ENCODE measurements at regions not wholly inside any gene's neighbourhood (a gene's known extent, or its start where the extent isn't known, plus 50 kb on each side); places are given as distances from the start of the nearest gene placed in this dataset.

DNA sequence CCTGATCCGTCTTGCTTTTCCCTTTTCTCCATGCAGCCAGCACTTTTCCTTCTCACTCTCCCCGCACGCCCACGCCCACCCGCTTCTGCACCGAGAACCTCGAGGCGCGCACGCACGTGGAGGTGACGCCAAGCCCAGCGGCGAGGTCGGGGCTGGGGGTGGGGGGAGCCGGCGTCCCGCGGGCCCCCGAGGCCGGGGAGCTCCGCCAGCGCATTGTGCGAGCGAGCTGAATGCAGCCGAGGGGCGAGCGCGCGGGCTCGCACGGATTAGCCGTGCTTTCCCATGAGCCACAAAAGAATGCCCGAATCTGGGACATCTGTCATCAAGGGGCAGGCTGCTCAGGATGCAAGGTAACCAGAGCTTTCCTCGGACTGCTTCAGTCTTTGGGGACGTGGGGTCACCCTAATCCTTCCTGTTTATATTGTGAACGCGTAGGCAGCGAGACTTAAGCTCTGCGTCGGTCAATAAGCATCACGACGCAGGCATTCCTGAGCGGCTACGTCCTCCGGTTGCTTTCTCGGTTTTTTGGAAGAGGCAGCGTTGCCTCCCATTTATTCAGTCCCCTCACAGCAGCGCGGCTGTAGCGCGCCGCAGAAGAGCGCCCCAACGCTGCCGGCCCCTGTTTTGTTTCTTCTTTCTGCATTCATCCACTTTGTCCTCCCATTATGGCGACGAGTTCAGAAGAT lies 67.3 kb upstream of the AKT3 start:
- peak; percentile 39 for ATAC-seq (ENCODE audit: low read depth)
- Mint-ChIP-seq H3K4me1 (peaks cover 15% of the 10 kb centered on the region), H3K36me3 (no peaks in the 10 kb centered on the region), H3K9me3 (no peaks in the 10 kb centered on the region), H3K27ac (no peak overlapping the region), H3K4me3 (peak overlapping the region; percentile 79), H3K27me3 (peaks cover 20% of the 10 kb centered on the region)
- DNase-seq (ENCODE audit: low spot score in 2 of 2): peak in 1 of 2 donors; percentile 18

DNA sequence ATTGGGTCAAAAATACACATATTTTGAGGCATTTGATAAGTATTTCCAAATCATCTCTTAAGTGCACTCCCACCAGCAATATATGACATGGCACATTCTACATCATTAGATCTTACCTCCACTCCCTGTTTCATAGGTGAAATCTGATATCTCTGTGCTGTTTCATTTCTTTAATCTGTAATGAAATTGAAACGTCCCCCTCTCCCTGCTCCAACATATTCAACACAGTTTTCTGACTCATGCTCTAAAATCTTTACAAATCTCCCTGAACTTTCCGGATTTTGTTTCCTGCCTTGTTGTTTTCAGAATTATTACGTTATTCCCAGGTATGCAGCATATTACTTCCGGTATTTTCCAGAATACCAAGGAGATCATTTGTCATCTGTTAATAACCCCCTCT lies 66.1 kb upstream of the AKT3 start:
- Mint-ChIP-seq H3K27me3 (peaks cover 20% of the 10 kb centered on the region), H3K4me3 (no peak overlapping the region), H3K9me3 (no peaks in the 10 kb centered on the region), H3K4me1 (peaks cover 15% of the 10 kb centered on the region), H3K36me3 (no peaks in the 10 kb centered on the region), H3K27ac (no peak overlapping the region)
- no peak for DNase-seq (ENCODE audit: low spot score in 2 of 2)
- no peak for ATAC-seq (ENCODE audit: low read depth)

DNA sequence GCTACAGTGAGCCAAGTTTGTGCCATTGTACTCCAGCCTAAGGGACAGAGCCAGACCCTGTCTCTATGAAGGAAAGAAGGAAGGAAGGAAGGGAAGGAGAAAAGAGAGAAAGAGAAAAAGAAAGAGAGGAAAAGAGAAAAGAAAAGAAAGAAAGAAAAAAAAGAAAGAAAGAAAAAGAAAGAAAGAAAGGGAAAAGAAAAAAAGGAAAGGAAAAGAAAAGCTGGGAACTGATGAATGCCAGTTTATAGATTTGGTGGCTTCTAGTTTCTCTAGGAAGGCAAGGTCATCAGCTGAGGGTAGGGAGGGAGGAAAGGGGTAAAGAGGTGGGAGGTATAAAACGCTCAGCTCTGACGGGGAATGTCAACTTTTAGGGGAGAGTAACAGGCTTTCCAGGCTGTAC lies 62.3 kb upstream of the AKT3 start:
- H3K4me3 Mint-ChIP-seq: no peak overlapping the region
- no peaks in the 10 kb centered on the region for H3K36me3 Mint-ChIP-seq
- H3K4me1 Mint-ChIP-seq: peaks cover 12% of the 10 kb centered on the region
- no peak for ATAC-seq (ENCODE audit: low read depth)
- H3K27ac Mint-ChIP-seq: no peak overlapping the region
- no peak for DNase-seq (ENCODE audit: low spot score in 2 of 2)
- peaks cover 1% of the 10 kb centered on the region for H3K9me3 Mint-ChIP-seq
- peaks cover 15% of the 10 kb centered on the region for H3K27me3 Mint-ChIP-seq

DNA sequence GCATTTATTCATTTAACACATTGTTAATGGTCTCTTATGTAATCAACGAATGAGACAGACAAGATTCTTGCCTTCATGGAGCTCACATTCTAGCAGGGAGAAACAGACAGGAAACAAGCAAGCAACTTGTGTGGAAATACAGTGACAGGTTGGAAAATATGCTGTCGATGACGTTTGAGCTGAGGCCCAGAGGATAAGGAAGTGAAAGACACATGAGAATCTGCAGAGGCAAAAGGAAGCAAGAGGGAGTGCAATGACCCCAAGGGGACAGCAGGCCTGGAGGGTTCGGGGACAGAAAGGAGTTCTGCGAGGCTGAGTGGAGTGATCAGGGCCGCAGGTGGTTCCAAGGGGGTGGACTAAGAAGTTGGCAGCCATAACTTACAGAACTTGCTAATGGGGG lies 60.6 kb upstream of the AKT3 start:
- Mint-ChIP-seq H3K9me3 (peaks cover 1% of the 10 kb centered on the region), H3K4me1 (peaks cover 6% of the 10 kb centered on the region), H3K36me3 (no peaks in the 10 kb centered on the region), H3K4me3 (no peak overlapping the region), H3K27me3 (peaks cover 7% of the 10 kb centered on the region), H3K27ac (no peak overlapping the region)
- ATAC-seq (ENCODE audit: low read depth): peak; percentile 65
- no peak for DNase-seq (ENCODE audit: low spot score in 2 of 2)

DNA sequence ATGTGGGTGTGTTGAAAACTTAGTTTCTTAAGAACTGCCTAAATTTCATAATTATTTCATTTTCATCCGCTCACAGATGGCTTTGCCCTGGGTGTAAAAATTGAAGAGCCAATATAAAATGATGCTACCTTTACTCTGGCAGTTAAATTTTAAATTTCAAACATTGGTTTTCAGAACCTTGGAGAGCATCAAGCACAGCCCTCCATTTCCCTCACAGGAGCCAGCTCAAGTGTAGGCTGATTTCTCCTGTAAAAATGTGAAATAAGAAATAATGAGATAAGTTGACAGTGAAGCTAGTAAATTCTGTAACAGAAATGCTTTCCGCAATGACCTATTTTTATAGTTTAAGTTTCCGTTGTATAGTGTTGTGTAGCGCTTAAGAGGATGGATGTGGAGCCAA lies 53.9 kb upstream of the AKT3 start:
- H3K4me1 Mint-ChIP-seq: no peaks in the 10 kb centered on the region
- H3K4me3 Mint-ChIP-seq: no peak overlapping the region
- no peak for ATAC-seq (ENCODE audit: low read depth)
- no peak overlapping the region for H3K27ac Mint-ChIP-seq
- H3K36me3 Mint-ChIP-seq: no peaks in the 10 kb centered on the region
- no peak for DNase-seq (ENCODE audit: low spot score in 2 of 2)
- H3K27me3 Mint-ChIP-seq: peaks cover 4% of the 10 kb centered on the region
- peaks cover 1% of the 10 kb centered on the region for H3K9me3 Mint-ChIP-seq

DNA sequence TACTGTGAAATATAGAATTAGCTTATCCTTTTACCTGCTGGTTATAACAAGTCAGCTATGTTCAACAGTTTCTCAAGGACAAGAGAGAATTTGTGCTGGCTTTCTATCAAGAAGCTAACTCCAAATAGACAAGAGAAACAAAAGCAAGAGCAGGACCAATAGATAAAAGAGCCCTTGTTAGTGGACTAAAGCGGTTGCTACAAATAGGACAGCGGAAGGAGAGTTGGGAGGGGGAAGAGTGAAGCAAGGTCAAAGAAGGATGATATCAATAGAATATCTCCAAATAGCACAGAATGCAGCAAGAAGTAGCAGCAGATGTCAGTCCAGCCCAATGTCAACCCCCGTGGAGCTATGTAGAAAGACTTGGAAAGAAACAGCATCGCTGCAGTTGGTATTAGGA lies 53.0 kb upstream of the AKT3 start:
- Mint-ChIP-seq H3K9me3 (peaks cover 1% of the 10 kb centered on the region), H3K4me3 (no peak overlapping the region), H3K27me3 (peaks cover 4% of the 10 kb centered on the region), H3K4me1 (no peaks in the 10 kb centered on the region), H3K27ac (no peak overlapping the region), H3K36me3 (no peaks in the 10 kb centered on the region)
- no peak for DNase-seq (ENCODE audit: low spot score in 2 of 2)
- no peak for ATAC-seq (ENCODE audit: low read depth)

DNA sequence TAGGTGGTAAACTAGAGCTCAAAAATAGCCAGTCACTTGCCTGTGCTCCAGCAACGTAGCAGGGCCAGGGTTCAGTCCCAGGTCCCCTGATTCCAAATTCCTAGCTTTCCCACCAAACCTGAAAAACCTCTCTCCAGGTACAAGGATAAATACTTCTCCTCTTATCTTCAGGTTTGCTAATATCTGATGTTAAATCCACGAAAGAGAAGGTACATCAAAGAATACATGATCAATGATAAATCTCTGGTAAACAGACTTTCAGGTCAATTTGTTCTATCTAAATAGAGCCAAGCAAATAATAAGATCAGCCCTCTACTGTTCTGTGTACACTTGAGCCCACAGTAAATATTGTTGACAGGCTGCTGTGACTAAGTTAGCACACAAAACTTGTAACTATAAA lies 52.1 kb upstream of the AKT3 start:
- Mint-ChIP-seq H3K9me3 (no peaks in the 10 kb centered on the region), H3K36me3 (no peaks in the 10 kb centered on the region), H3K27me3 (peaks cover 1% of the 10 kb centered on the region), H3K27ac (no peak overlapping the region), H3K4me3 (no peak overlapping the region), H3K4me1 (no peaks in the 10 kb centered on the region)
- ATAC-seq (ENCODE audit: low read depth) (no peak), DNase-seq (ENCODE audit: low spot score in 2 of 2) (no peak)
